PFSK-1 (cell line): ENCODE measurements at regions not wholly inside any gene's neighbourhood (a gene's known extent, or its start where the extent isn't known, plus 50 kb on each side); places are given as distances from the start of the nearest gene placed in this dataset.

Source experiments
- FOXP2 ChIP-seq: optimal IDR thresholded peaks from 2 replicates; pipeline ENCODE3; 2011; ENCODE audit warnings: borderline replicate concordance, control low read depth, inconsistent platforms; ENCODE audit not compliant: insufficient read depth; ENCODE audit errors: extremely low read length, extremely low read depth
- POLR2AphosphoS5 ChIP-seq: IDR thresholded peaks from 2 replicates; pipeline ENCODE4 v1.6.1; 2012; ENCODE audit warnings: low read depth, mild to moderate bottlenecking, control low read depth, low read length, moderate library complexity
- SIN3A ChIP-seq: IDR thresholded peaks from 2 replicates; pipeline ENCODE4 v1.6.1; 2012; ENCODE audit warnings: mild to moderate bottlenecking, low read length, moderate library complexity, borderline replicate concordance; ENCODE audit not compliant: insufficient read depth
- TAF1 ChIP-seq: IDR thresholded peaks from 2 replicates; pipeline ENCODE4 v1.6.1; 2012; ENCODE audit warnings: low read length, control low read depth, borderline replicate concordance; ENCODE audit not compliant: insufficient read depth
- TF ChIP-seq, protein P1 (sequence below), 2 experiments: IDR thresholded peaks; 2 replicates each; pipeline versions ENCODE4 v1.6.1 to v1.8.0; 2011 to 2012; ENCODE audit warnings: low read depth in 2 of 2, low read length in 2 of 2, control low read depth in 1 of 2, inconsistent platforms in 1 of 2, mild to moderate bottlenecking in 1 of 2, moderate library complexity in 1 of 2; ENCODE audit not compliant: insufficient read depth in 1 of 2

DNA sequence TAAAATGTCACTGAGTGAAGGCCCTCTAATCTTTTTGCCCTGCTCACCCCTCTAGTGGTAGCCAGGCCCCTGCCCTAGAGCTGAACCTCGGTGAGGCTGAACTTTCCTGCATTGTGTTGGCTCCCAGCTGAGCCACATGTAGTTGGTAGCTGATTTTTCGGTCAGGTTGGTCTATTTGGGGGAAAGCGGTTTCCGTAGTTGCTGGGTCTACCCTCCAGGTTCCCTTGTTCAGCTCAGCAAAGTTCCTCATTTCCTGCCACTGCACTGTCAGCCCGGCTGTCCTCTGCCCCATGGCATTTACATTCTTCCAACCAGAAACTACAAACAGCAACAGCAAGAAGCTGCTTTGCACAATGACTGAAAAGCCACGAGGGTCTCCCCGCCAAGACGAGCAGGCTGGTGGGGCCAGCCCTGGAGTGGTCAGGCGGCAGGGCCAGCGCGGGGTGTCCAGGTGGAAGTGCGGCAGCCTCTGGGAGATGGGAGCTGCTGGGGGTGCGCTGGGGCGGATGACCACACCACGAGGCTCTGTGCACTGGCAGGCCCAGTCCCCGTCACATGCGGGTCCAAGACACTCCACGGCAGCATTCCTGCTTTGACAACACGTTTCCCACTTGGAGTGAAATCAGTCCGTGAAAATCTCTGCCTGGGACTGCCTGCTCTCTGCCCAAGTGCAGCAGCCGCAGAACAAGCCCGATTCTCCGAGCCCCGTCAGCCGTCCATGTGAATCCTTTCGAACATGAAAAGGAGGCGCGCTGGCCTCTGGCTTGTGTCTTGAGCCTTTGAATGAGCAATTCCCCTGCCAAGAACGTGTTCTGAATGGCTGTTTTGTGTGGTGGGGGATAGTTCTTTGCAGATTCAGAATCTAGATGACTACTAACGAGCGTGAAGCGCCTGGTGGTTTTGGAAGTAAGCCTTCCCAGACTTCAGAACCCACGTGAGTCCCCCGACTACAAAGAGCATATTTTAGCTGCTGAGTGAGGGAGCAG lies 159.4 kb downstream of the ASB1 start:
- TF ChIP-seq, protein P1, sequence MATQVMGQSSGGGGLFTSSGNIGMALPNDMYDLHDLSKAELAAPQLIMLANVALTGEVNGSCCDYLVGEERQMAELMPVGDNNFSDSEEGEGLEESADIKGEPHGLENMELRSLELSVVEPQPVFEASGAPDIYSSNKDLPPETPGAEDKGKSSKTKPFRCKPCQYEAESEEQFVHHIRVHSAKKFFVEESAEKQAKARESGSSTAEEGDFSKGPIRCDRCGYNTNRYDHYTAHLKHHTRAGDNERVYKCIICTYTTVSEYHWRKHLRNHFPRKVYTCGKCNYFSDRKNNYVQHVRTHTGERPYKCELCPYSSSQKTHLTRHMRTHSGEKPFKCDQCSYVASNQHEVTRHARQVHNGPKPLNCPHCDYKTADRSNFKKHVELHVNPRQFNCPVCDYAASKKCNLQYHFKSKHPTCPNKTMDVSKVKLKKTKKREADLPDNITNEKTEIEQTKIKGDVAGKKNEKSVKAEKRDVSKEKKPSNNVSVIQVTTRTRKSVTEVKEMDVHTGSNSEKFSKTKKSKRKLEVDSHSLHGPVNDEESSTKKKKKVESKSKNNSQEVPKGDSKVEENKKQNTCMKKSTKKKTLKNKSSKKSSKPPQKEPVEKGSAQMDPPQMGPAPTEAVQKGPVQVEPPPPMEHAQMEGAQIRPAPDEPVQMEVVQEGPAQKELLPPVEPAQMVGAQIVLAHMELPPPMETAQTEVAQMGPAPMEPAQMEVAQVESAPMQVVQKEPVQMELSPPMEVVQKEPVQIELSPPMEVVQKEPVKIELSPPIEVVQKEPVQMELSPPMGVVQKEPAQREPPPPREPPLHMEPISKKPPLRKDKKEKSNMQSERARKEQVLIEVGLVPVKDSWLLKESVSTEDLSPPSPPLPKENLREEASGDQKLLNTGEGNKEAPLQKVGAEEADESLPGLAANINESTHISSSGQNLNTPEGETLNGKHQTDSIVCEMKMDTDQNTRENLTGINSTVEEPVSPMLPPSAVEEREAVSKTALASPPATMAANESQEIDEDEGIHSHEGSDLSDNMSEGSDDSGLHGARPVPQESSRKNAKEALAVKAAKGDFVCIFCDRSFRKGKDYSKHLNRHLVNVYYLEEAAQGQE (IDR thresholded peaks at IDR 0.05; ENCODE audit: insufficient read depth in 1 of 2, low read depth in 2 of 2, low read length in 2 of 2), result no peak
- TF ChIP-seq SIN3A, result no peak
- no peak for TF ChIP-seq TAF1
- TF ChIP-seq POLR2AphosphoS5, result no peak
- TF ChIP-seq FOXP2, result no peak
